Stimulated activated naive CD8-positive, alpha-beta T cell treated with anti-CD3 and anti-CD28 coated beads, Interleukin-15, amount 100 ng/mL, for 72 hours (primary cell): ENCODE measurements at regions not wholly inside any gene's neighbourhood (a gene's known extent, or its start where the extent isn't known, plus 50 kb on each side); places are given as distances from the start of the nearest gene placed in this dataset.

Experiments used
- ATAC-seq: fragments of 150-1000 bp; cut with Tn5 transposase; 2 replicates; pipeline ENCODE4 v1.10.0; 2021; ENCODE audit warnings: mild to moderate bottlenecking, moderate library complexity
- DNase-seq, 2 donors: peaks; one replicate each; pipeline ENCODE4 v3.0.0; 2021 to 2022
- H3K27ac Mint-ChIP-seq, 2 donors: one replicate each; pipeline ENCODE4 v1.8.0; 2022; ENCODE audit warnings: mild to moderate bottlenecking in 2 of 2, mixed read lengths in 2 of 2, moderate library complexity in 2 of 2
- H3K27me3 Mint-ChIP-seq: one replicate; pipeline ENCODE4 v1.8.0; 2022; ENCODE audit warnings: mixed read lengths
- H3K4me1 Mint-ChIP-seq: one replicate; pipeline ENCODE4 v1.8.0; 2022; ENCODE audit warnings: mild to moderate bottlenecking, mixed read lengths
- H3K4me3 Mint-ChIP-seq, 2 donors: one replicate each; pipeline ENCODE4 v1.8.0; 2022; ENCODE audit warnings: mild to moderate bottlenecking in 2 of 2, mixed read lengths in 2 of 2, moderate library complexity in 1 of 2
- H3K9me3 Mint-ChIP-seq, 2 donors: one replicate each; pipeline ENCODE4 v1.8.0; 2022; ENCODE audit warnings: mixed read lengths in 2 of 2

- H3K4me3 Mint-ChIP-seq, result no peak overlapping the region
- no peak for ATAC-seq
- peaks cover 14% of the 10 kb centered on the region in 2 donors for H3K9me3 Mint-ChIP-seq
- no peak for DNase-seq
- H3K27me3 Mint-ChIP-seq, result no peaks in the 10 kb centered on the region
- H3K27ac Mint-ChIP-seq, result no peak overlapping the region
- H3K4me1 Mint-ChIP-seq, result no peaks in the 10 kb centered on the region
These were observed 513.0 kb upstream of the SEL1L start for GRCh38 chr14:82046512-82047226.

GRCh38 chr14:82047777-82048470 lies 514.3 kb upstream of the SEL1L start:
- Mint-ChIP-seq H3K4me3 (no peak overlapping the region), H3K27me3 (no peaks in the 10 kb centered on the region), H3K27ac (no peak overlapping the region), H3K9me3 (peaks cover 14% of the 10 kb centered on the region in 2 donors), H3K4me1 (no peaks in the 10 kb centered on the region)
- ATAC-seq (no peak), DNase-seq (no peak)

GRCh38 chr14:82052778-82053177 lies 519.1 kb upstream of the SEL1L start:
- H3K4me3 Mint-ChIP-seq, result no peak overlapping the region
- no peak overlapping the region for H3K27ac Mint-ChIP-seq
- ATAC-seq, result no peak
- no peaks in the 10 kb centered on the region for H3K27me3 Mint-ChIP-seq
- H3K9me3 Mint-ChIP-seq, result peaks cover 11 to 14% of the 10 kb centered on the region in 2 donors
- no peak for DNase-seq
- no peaks in the 10 kb centered on the region for H3K4me1 Mint-ChIP-seq

- no peaks in the 10 kb centered on the region for H3K4me1 Mint-ChIP-seq
- no peaks in the 10 kb centered on the region for H3K27me3 Mint-ChIP-seq
- DNase-seq, result no peak
- H3K27ac Mint-ChIP-seq, result no peak overlapping the region
- peaks cover 5 to 8% of the 10 kb centered on the region in 2 donors for H3K9me3 Mint-ChIP-seq
- H3K4me3 Mint-ChIP-seq, result no peak overlapping the region
- ATAC-seq, result no peak
These were observed 522.0 kb upstream of the SEL1L start for GRCh38 chr14:82055515-82056115.

- ATAC-seq, result no peak
- no peak overlapping the region for H3K4me3 Mint-ChIP-seq
- H3K27ac Mint-ChIP-seq, result no peak overlapping the region
- H3K27me3 Mint-ChIP-seq, result no peaks in the 10 kb centered on the region
- no peaks in the 10 kb centered on the region for H3K4me1 Mint-ChIP-seq
- peaks cover 11 to 47% of the 10 kb centered on the region in 2 donors for H3K9me3 Mint-ChIP-seq
- no peak for DNase-seq
These were observed 526.6 kb upstream of the SEL1L start for GRCh38 chr14:82060219-82060618.

GRCh38 chr14:82067221-82067875 lies 533.7 kb upstream of the SEL1L start:
- H3K27ac Mint-ChIP-seq, result no peak overlapping the region
- H3K27me3 Mint-ChIP-seq, result no peaks in the 10 kb centered on the region
- no peak overlapping the region for H3K4me3 Mint-ChIP-seq
- no peaks in the 10 kb centered on the region for H3K4me1 Mint-ChIP-seq
- ATAC-seq, result no peak
- no peak for DNase-seq
- peaks cover 17 to 46% of the 10 kb centered on the region in 2 donors for H3K9me3 Mint-ChIP-seq

GRCh38 chr14:82070040-82070439 lies 536.4 kb upstream of the SEL1L start:
- no peak for DNase-seq
- H3K4me1 Mint-ChIP-seq, result no peaks in the 10 kb centered on the region
- no peak for ATAC-seq
- H3K4me3 Mint-ChIP-seq, result no peak overlapping the region
- peaks cover 9 to 19% of the 10 kb centered on the region in 2 donors for H3K9me3 Mint-ChIP-seq
- H3K27ac Mint-ChIP-seq, result no peak overlapping the region
- H3K27me3 Mint-ChIP-seq, result no peaks in the 10 kb centered on the region

- H3K4me1 Mint-ChIP-seq, result no peaks in the 10 kb centered on the region
- no peak for DNase-seq
- H3K27ac Mint-ChIP-seq, result no peak overlapping the region
- H3K9me3 Mint-ChIP-seq, result peaks cover 6 to 17% of the 10 kb centered on the region in 2 donors
- ATAC-seq, result no peak
- no peak overlapping the region for H3K4me3 Mint-ChIP-seq
- H3K27me3 Mint-ChIP-seq, result no peaks in the 10 kb centered on the region
These were observed 537.1 kb upstream of the SEL1L start for GRCh38 chr14:82070753-82071152.

GRCh38 chr14:82073547-82073946 lies 539.9 kb upstream of the SEL1L start:
- no peaks in the 10 kb centered on the region for H3K27me3 Mint-ChIP-seq
- H3K4me1 Mint-ChIP-seq, result no peaks in the 10 kb centered on the region
- H3K4me3 Mint-ChIP-seq, result no peak overlapping the region
- no peak for DNase-seq
- H3K9me3 Mint-ChIP-seq, result peaks cover 6 to 24% of the 10 kb centered on the region in 2 donors
- no peak for ATAC-seq
- H3K27ac Mint-ChIP-seq, result no peak overlapping the region

GRCh38 chr14:82075566-82075965 lies 541.9 kb upstream of the SEL1L start:
- Mint-ChIP-seq H3K27me3 (no peaks in the 10 kb centered on the region), H3K27ac (no peak overlapping the region), H3K4me3 (no peak overlapping the region), H3K9me3 (peaks cover 11 to 25% of the 10 kb centered on the region in 2 donors), H3K4me1 (no peaks in the 10 kb centered on the region)
- ATAC-seq, result no peak
- DNase-seq, result no peak

- no peak for ATAC-seq
- no peak overlapping the region for H3K27ac Mint-ChIP-seq
- no peak overlapping the region for H3K4me3 Mint-ChIP-seq
- no peaks in the 10 kb centered on the region for H3K4me1 Mint-ChIP-seq
- no peaks in the 10 kb centered on the region for H3K27me3 Mint-ChIP-seq
- no peak for DNase-seq
- H3K9me3 Mint-ChIP-seq, result peaks cover 16 to 33% of the 10 kb centered on the region in 2 donors
These were observed 545.9 kb upstream of the SEL1L start for GRCh38 chr14:82079553-82079952.

GRCh38 chr14:82080370-82080769 lies 546.7 kb upstream of the SEL1L start:
- Mint-ChIP-seq H3K4me3 (no peak overlapping the region), H3K4me1 (no peaks in the 10 kb centered on the region), H3K27me3 (no peaks in the 10 kb centered on the region), H3K27ac (no peak overlapping the region), H3K9me3 (peaks cover 16 to 31% of the 10 kb centered on the region in 2 donors)
- no peak for ATAC-seq
- DNase-seq, result no peak

GRCh38 chr14:82084813-82085212 lies 551.2 kb upstream of the SEL1L start:
- H3K27ac Mint-ChIP-seq, result no peak overlapping the region
- H3K4me1 Mint-ChIP-seq, result no peaks in the 10 kb centered on the region
- no peak for DNase-seq
- peaks cover 5 to 7% of the 10 kb centered on the region in 2 donors for H3K9me3 Mint-ChIP-seq
- ATAC-seq, result no peak
- H3K4me3 Mint-ChIP-seq, result no peak overlapping the region
- H3K27me3 Mint-ChIP-seq, result no peaks in the 10 kb centered on the region

GRCh38 chr14:82091097-82091496 lies 557.4 kb upstream of the SEL1L start:
- Mint-ChIP-seq H3K27me3 (no peaks in the 10 kb centered on the region), H3K4me3 (no peak overlapping the region), H3K9me3 (no peaks in the 10 kb centered on the region), H3K4me1 (no peaks in the 10 kb centered on the region), H3K27ac (no peak overlapping the region)
- ATAC-seq (no peak), DNase-seq (no peak)

- no peaks in the 10 kb centered on the region for H3K4me1 Mint-ChIP-seq
- DNase-seq, result no peak
- peaks cover 0 to 4% of the 10 kb centered on the region in 2 donors for H3K9me3 Mint-ChIP-seq
- no peak overlapping the region for H3K27ac Mint-ChIP-seq
- no peaks in the 10 kb centered on the region for H3K27me3 Mint-ChIP-seq
- no peak overlapping the region for H3K4me3 Mint-ChIP-seq
- no peak for ATAC-seq
These were observed 561.2 kb upstream of the SEL1L start for GRCh38 chr14:82094829-82095345.
